ENCODE measurements at regions not wholly inside any gene's neighbourhood (a gene's known extent, or its start where the extent isn't known, plus 50 kb on each side); places are given as distances from the start of the nearest gene placed in this dataset.
A peak's percentile ranks its signal among the peaks of the same experiment; 100 is the strongest.

DNA sequence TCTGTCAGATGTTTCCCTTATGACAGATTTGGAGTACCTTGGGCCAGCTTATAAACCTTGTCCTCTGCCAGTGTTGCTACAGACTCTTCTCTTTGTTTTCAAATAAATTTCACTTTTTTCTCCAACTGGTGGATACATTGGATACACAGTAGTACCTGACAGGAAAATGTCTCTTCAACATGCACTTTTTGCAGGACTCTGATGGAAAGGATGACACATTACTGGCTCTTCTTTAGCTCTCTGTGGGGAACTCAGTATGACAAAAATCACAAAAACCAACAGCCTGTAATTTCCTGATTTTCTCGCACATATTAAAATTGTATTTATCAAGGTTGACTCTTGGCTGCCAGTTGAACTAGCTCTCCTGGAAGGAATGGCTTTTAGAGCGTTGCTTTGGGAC, 61.3 kb upstream of the GIMD1 start:
- no peak for DNase-seq (ENCODE audit: low read depth in 1 of 2, low spot score in 2 of 2)
- Histone ChIP-seq H3K4me3 (no peak overlapping the region), H3K4me1 (replicated peaks) (no peaks in the 10 kb centered on the region), H3K27ac (no peak overlapping the region), H3K9me3 (replicated peaks) (no peaks in the 10 kb centered on the region), H3K36me3 (no peaks in the 10 kb centered on the region), H3K27me3 (replicated peaks) (no peaks in the 10 kb centered on the region)

DNA sequence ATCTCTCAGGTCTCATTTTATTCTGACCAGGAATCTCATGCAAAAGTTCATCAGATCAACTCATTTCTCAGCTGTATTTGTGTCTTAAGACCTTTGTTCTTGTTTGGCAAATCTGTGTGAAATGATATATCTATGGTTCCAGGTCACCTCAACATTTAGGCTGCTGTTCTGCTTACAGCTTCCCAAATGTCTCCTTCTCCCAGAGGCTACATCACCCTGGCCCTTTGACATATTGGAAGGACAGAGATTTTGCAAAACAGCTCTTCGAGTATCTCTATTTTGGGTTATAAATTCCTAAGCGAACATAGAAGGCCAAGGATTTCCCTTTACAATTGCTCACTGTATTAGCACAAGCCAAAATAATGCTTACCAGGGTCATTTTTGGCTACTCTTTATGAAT, 57.5 kb upstream of the GIMD1 start:
- Histone ChIP-seq H3K9me3 (replicated peaks) (no peaks in the 10 kb centered on the region), H3K36me3 (no peaks in the 10 kb centered on the region), H3K27me3 (replicated peaks) (no peaks in the 10 kb centered on the region), H3K4me3 (no peak overlapping the region), H3K4me1 (replicated peaks) (peaks cover 23% of the 10 kb centered on the region), H3K27ac (no peak overlapping the region)
- DNase-seq (ENCODE audit: low read depth in 1 of 2, low spot score in 2 of 2): no peak

DNA sequence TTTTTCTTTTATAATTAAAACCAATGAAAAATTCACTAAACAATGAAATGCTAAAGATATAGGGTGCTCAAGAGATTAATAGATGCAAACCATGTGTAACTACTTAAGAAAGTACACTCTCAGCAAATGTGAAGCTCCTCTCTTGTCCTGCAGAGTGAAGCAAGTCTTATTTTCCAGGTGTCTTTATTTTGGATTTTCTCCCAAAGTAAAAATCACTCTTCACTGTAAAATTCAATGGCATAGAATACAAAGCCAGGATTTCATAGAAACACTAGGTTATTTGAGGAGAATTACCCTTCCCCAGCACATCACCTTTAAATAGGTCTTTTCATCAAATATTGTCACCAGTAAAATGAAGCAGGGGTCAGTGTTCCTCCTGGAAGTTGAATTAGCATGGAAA, 57.0 kb upstream of the GIMD1 start:
- H3K27ac ChIP-seq: no peak overlapping the region
- no peak overlapping the region for H3K4me3 ChIP-seq
- H3K9me3 ChIP-seq (replicated peaks): no peaks in the 10 kb centered on the region
- no peaks in the 10 kb centered on the region for H3K36me3 ChIP-seq
- H3K27me3 ChIP-seq (replicated peaks): no peaks in the 10 kb centered on the region
- no peak for DNase-seq (ENCODE audit: low read depth in 1 of 2, low spot score in 2 of 2)
- peaks cover 26% of the 10 kb centered on the region for H3K4me1 ChIP-seq (replicated peaks)

DNA sequence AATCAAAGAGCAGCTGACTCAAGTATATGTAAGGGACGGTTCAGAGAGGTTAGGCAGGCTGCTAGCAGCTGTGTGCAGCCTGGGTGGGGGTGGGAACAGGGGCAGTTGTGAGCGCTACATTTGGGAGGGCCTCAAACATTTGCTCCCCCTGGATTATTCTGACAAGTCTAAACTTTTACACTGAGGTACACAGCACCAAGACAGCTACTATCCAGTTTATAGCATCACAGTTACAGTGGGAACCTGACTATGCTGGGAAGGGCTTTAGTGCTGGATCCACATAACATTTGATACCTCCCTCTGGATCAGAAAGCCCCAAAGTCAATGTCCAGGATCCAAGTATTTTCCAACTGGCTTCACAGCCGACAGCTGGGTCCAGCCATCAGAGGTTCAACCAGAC, 55.8 kb upstream of the GIMD1 start:
- Histone ChIP-seq H3K4me1 (replicated peaks) (peaks cover 26% of the 10 kb centered on the region), H3K36me3 (no peaks in the 10 kb centered on the region), H3K27ac (no peak overlapping the region), H3K9me3 (replicated peaks) (no peaks in the 10 kb centered on the region), H3K27me3 (replicated peaks) (no peaks in the 10 kb centered on the region), H3K4me3 (no peak overlapping the region)
- DNase-seq (ENCODE audit: low read depth in 1 of 2, low spot score in 2 of 2): no peak

DNA sequence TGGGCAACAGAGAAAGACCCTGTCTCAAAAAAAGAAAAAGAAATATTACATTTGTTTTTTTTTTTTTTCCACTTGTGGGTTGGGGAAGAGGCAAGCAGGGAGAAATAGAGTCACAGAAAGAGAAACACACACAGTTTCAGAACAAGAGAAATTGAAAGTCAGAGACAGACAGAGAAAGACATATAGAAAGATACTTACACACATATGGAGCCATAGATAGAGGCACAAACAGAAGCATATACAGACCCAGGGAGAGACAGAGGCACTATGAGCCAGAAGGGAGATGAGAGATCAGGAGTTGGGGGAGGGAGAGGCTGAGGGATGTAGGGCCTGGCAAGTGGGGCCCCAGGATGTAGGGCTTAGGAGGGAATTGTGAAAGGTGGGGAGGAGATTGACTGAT, 55.2 kb upstream of the GIMD1 start:
- Histone ChIP-seq H3K27me3 (replicated peaks) (no peaks in the 10 kb centered on the region), H3K4me1 (replicated peaks) (peaks cover 26% of the 10 kb centered on the region), H3K9me3 (replicated peaks) (no peaks in the 10 kb centered on the region), H3K27ac (no peak overlapping the region), H3K36me3 (no peaks in the 10 kb centered on the region), H3K4me3 (no peak overlapping the region)
- DNase-seq (ENCODE audit: low read depth in 1 of 2, low spot score in 2 of 2): no peak

DNA sequence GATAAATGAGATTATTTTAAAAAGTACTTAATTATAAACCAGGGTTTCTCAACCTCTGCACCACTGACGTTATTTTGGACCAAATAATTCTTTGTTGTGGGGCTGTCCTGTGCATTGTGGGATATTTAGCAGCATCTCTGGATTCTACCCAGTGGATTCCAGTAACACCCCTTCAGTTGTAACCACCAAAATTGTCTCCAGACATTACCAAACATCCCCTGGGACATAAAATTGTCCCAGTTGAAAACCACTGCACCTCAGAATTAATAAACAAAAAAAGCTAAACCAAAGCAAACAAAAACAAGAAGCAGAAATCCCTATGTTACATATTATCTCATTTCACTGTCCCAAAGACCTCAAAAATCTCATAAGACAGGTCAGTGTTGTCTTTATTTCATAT, 54.2 kb upstream of the GIMD1 start:
- Histone ChIP-seq H3K27me3 (replicated peaks) (no peaks in the 10 kb centered on the region), H3K36me3 (no peaks in the 10 kb centered on the region), H3K4me1 (replicated peaks) (peaks cover 26% of the 10 kb centered on the region), H3K9me3 (replicated peaks) (no peaks in the 10 kb centered on the region), H3K27ac (peak overlapping the region; percentile 78), H3K4me3 (no peak overlapping the region)
- DNase-seq (ENCODE audit: low read depth in 1 of 2, low spot score in 2 of 2): peak in 1 of 2 experiments; percentile 52

DNA sequence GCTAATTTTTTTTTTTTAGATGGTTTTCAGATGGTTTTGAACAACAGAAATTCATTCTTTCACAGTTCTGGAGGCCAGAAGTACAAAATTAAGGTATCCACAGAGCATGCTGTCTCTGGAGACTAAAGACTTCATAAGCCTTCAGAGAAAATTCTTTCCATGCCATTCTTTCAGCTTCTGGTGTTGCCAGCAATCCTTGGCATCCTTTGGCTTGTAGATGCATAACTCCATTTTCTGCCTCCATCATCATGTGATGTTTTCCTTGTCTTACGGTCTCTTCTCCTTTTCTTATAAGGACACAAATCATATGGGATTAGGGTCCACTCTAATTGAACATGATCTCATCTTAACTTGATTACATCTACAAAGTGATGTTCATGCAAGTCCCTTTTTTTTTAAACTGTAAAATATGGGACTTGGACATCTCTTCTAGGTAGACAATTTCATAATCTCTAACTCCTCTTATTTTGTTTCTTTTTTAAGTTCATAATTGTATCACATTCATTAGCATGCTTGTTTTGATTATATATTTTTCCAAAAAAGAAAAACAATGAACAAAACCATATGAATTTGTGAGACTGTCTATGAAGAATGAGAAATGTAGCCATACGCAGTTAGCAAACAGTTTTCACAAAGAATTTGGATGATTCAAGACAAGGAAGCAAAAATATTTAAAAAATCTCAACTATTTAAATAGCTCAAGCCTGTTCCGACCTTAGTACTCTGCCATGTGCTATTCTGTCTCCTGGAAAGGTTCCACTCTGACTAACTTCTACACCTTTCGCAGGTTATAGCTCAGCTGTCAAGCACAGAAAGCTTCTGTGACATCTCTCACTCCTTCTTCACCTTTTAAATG, 53.1 kb upstream of the GIMD1 start:
- no peaks in the 10 kb centered on the region for H3K27me3 ChIP-seq (replicated peaks)
- peaks cover 26% of the 10 kb centered on the region for H3K4me1 ChIP-seq (replicated peaks)
- H3K36me3 ChIP-seq: no peaks in the 10 kb centered on the region
- H3K27ac ChIP-seq: peak overlapping the region; percentile 78
- H3K4me3 ChIP-seq: no peak overlapping the region
- DNase-seq (ENCODE audit: low read depth in 1 of 2, low spot score in 2 of 2): peak in 1 of 2 experiments; percentile 76
- H3K9me3 ChIP-seq (replicated peaks): no peaks in the 10 kb centered on the region

DNA sequence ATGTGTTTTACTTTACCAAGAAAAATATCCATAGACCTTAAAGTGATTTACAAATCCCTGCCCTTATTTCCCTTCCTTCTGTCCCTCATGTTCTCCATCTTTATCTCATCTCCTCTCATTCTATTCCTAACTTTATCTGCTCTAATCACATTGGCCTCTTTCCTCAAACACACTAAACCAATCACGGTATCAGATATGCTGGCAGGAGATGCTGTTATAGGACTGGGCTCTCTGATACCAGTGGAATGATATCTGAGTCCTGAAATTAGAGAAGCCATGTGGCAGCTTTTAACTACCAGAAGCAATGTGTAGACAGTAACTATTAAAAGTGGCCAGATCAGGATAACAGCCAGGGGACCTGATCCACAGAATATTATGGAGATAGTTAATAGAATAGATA, 49.9 kb upstream of the GIMD1 start:
- Histone ChIP-seq H3K27me3 (replicated peaks) (no peaks in the 10 kb centered on the region), H3K36me3 (no peaks in the 10 kb centered on the region), H3K9me3 (replicated peaks) (no peaks in the 10 kb centered on the region), H3K27ac (no peak overlapping the region), H3K4me1 (replicated peaks) (peaks cover 26% of the 10 kb centered on the region), H3K4me3 (no peak overlapping the region)
- no peak for DNase-seq (ENCODE audit: low read depth in 1 of 2, low spot score in 2 of 2)
